NT2/D1 (cell line): ENCODE measurements at regions not wholly inside any gene's neighbourhood (a gene's known extent, or its start where the extent isn't known, plus 50 kb on each side); places are given as distances from the start of the nearest gene placed in this dataset.

Experiments used
- SUZ12 ChIP-seq: IDR thresholded peaks from 2 replicates; pipeline ENCODE4 v1.6.1; 2011; ENCODE audit not compliant: insufficient read length, insufficient read depth; ENCODE audit errors: extremely low read depth
- YY1 ChIP-seq: IDR thresholded peaks from 2 replicates; pipeline ENCODE4 v1.6.1; 2011; ENCODE audit not compliant: insufficient read length, insufficient read depth
- ZNF274 ChIP-seq: IDR thresholded peaks from 2 replicates; pipeline ENCODE4 v1.6.1; 2011; ENCODE audit warnings: mild to moderate bottlenecking, low read depth, low read length

GRCh38 chr12:85733984-85734383, 102.2 kb downstream of the RASSF9 start:
- TF ChIP-seq SUZ12 (no peak), YY1 (no peak), ZNF274 (no peak)
